Activated CD4-positive, alpha-beta T cell treated with anti-CD3 and anti-CD28 coated beads, Interleukin-2, amount 10 ng/mL, durations not matched to agents 7 days and 5 days (primary cell): ENCODE measurements at regions not wholly inside any gene's neighbourhood (a gene's known extent, or its start where the extent isn't known, plus 50 kb on each side); places are given as distances from the start of the nearest gene placed in this dataset.
"Not testable (repeated sequence)": the region's sequence is repeated elsewhere in the genome, so short reads cannot be mapped to it uniquely, and the experiment has no call there.

Experiments used
- CTCF ChIA-PET: fragments of 350-600 bp; sonication (Branson Sonifier 250); formaldehyde crosslinking; loops from one replicate; lab custom pipeline; 2021; ENCODE audit warnings: antibody characterized with exemption; lab: Charles Lee
- POLR2A ChIA-PET: fragments of 350-600 bp; sonication (Branson Sonifier 250); formaldehyde crosslinking; loops from one replicate; lab custom pipeline; 2021; ENCODE audit warnings: antibody characterized with exemption; lab: Charles Lee
- DNase-seq: peaks from one replicate; pipeline ENCODE4 v3.0.0-alpha.2; 2020
- H3K27ac Mint-ChIP-seq: one replicate; pipeline ENCODE4 v1.8.0; 2021; ENCODE audit warnings: mild to moderate bottlenecking, moderate library complexity, mixed read lengths
- H3K27me3 Mint-ChIP-seq: one replicate; pipeline ENCODE4 v1.8.0; 2021; ENCODE audit warnings: mixed read lengths
- H3K36me3 Mint-ChIP-seq: one replicate; pipeline ENCODE4 v1.8.0; 2021; ENCODE audit warnings: low read depth, mixed read lengths
- H3K4me1 Mint-ChIP-seq: one replicate; pipeline ENCODE4 v1.8.0; 2021; ENCODE audit warnings: mixed read lengths
- H3K4me3 Mint-ChIP-seq: one replicate; pipeline ENCODE4 v1.8.0; 2021; ENCODE audit warnings: mild to moderate bottlenecking, moderate library complexity, mixed read lengths
- H3K9me3 Mint-ChIP-seq: one replicate; pipeline ENCODE4 v1.8.0; 2021; ENCODE audit warnings: mixed read lengths

DNA sequence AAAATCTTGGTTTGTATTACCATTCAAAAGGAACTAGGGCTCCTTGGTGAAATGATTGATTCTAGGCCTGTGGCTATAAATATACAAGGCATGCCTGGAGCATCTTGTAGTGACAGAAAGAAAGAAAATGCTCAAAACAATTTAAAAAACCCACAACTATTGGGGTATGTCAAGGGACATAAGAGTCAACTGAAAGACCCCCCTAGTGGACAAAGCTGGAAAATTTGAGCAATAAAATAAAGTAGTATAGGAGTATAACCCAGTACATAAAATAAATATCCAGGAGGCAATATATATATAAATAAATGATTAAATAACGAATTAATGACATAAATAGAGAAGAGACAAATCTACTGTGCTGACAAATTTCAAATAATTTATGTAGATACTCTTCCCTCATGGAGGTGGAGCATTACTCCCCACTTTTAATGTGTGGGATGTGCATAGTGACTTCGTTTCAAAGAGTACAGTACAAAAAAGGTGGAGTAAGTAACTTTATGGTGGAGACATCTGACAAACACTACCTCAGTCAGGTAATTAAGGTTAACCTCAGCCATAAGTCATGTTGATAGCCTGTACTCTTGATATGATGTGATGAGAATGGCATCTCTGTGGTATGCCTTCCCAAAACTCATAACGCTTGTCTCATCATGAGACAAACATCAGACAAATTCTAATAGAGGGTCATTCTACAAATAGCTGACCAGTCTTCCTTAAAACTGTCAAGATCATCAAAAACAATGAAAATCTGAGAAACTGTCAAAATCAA is 185.0 kb upstream of the GLRA2 start:
- H3K9me3 Mint-ChIP-seq: no peaks in the 10 kb centered on the region
- no peak for DNase-seq
- H3K36me3 Mint-ChIP-seq: no peaks in the 10 kb centered on the region
- H3K27me3 Mint-ChIP-seq: no peaks in the 10 kb centered on the region
- H3K4me1 Mint-ChIP-seq: no peaks in the 10 kb centered on the region
- ChIA-PET POLR2A (no interaction called here), CTCF (no interaction called here)
- H3K4me3 Mint-ChIP-seq: no peak overlapping the region
- no peak overlapping the region for H3K27ac Mint-ChIP-seq

DNA sequence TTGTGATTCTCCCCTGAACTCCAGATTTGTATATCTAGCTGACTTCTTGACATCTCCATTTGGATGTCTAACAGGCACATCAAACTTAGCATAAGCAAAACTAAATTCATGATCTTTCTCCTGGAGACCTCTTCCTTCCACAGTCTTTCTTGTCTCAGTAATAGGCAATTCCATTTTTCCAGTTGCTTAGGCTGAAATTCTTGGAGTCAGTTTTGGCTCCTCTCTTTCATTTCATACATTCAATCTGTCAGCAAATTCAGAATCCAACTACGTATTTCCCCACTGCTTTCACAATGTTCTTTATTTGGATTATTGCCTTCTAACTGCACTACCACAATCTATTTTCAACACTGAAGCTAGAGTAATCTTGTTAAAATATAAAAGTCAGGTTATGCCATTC is 219.9 kb upstream of the GLRA2 start:
- H3K27me3 Mint-ChIP-seq: no peaks in the 10 kb centered on the region
- H3K36me3 Mint-ChIP-seq: no peaks in the 10 kb centered on the region
- no peaks in the 10 kb centered on the region for H3K9me3 Mint-ChIP-seq
- no peaks in the 10 kb centered on the region for H3K4me1 Mint-ChIP-seq
- CTCF ChIA-PET: no interaction called here
- H3K4me3 Mint-ChIP-seq: no peak overlapping the region
- H3K27ac Mint-ChIP-seq: no peak overlapping the region
- POLR2A ChIA-PET: no interaction called here
- DNase-seq: no peak

DNA sequence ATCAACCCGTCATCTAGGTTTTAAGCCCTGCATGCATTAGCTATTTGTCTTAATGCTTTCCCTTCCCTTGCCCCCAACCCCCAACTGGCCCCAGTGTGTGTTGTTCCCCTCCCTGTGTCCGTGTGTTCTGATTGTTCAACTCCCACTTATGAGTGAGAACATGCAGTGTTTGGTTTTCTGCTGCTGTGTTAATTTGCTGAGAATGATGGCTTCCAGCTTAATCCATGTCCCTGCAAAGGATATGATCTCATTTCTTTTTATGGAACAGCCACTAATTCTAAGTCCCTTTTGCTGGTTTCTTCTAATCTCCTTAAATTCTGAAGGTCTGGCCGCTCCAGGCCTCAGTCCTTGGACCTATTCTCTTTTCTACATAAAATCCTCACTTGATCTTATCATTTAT is 220.4 kb upstream of the GLRA2 start:
- H3K4me1 Mint-ChIP-seq, CTCF ChIA-PET, H3K27ac Mint-ChIP-seq, H3K36me3 Mint-ChIP-seq, POLR2A ChIA-PET, H3K4me3 Mint-ChIP-seq, DNase-seq, H3K27me3 Mint-ChIP-seq, H3K9me3 Mint-ChIP-seq: not testable (repeated sequence)

- no peaks in the 10 kb centered on the region for H3K36me3 Mint-ChIP-seq
- H3K27me3 Mint-ChIP-seq: no peaks in the 10 kb centered on the region
- no peaks in the 10 kb centered on the region for H3K9me3 Mint-ChIP-seq
- no peak for DNase-seq
- no peak overlapping the region for H3K27ac Mint-ChIP-seq
- ChIA-PET CTCF (interaction anchor here (1.2 kb wide), 1 partner anchor 1638 kb away, joined by 3 read pairs; no protein-coding TSS in a partner anchor), POLR2A (no interaction called here)
- no peaks in the 10 kb centered on the region for H3K4me1 Mint-ChIP-seq
- no peak overlapping the region for H3K4me3 Mint-ChIP-seq
These were observed 225.4 kb upstream of the GLRA2 start for GRCh38 chrX:14303891-14304290.

DNA sequence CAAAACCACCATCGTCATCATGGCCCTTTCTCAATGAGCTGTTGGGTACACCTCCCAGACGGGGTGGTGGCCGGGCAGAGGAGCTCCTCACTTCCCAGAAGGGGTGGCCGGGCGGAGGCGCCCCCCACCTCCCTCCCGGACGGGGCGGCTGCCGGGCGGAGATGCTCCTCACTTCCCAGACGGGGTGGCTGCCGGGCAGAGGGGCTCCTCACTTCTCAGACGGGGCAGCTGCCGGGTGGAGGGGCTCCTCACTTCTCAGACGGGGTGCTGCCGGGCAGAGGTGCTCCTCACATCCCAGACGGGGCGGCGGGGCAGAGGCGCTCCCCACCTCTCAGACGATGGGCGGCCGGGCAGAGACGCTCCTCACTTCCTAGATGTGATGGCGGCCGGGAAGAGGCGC is 226.8 kb upstream of the GLRA2 start:
- H3K4me3 Mint-ChIP-seq, H3K27ac Mint-ChIP-seq, H3K9me3 Mint-ChIP-seq, POLR2A ChIA-PET, CTCF ChIA-PET, DNase-seq, H3K4me1 Mint-ChIP-seq, H3K36me3 Mint-ChIP-seq, H3K27me3 Mint-ChIP-seq: not testable (repeated sequence)

DNA sequence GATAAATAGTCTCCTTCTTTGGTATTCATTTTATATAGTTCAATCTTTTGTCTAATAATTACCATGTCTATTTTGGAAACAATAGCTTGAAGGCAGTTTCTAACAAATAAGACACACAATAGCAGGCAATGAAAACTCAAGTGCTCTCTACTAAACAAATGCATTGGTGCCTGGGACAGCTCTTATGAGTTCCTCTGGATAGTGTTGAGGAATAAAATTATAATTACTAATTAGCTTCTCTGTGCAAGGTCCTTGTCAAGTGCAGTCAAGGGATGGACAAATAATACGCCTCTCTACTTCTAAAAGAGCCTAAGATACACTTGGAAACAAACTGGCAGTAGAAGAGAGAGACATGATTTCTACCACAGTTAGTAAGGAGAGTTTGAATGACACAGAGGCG is 229.0 kb upstream of the GLRA2 start:
- Mint-ChIP-seq H3K9me3 (no peaks in the 10 kb centered on the region), H3K36me3 (no peaks in the 10 kb centered on the region), H3K27ac (no peak overlapping the region), H3K27me3 (no peaks in the 10 kb centered on the region), H3K4me3 (no peak overlapping the region), H3K4me1 (no peaks in the 10 kb centered on the region)
- POLR2A ChIA-PET: no interaction called here
- CTCF ChIA-PET: no interaction called here
- DNase-seq: no peak

GRCh38 chrX:14295426-14295825 is 233.9 kb upstream of the GLRA2 start:
- H3K36me3 Mint-ChIP-seq: no peaks in the 10 kb centered on the region
- H3K4me3 Mint-ChIP-seq: no peak overlapping the region
- H3K4me1 Mint-ChIP-seq: no peaks in the 10 kb centered on the region
- no peak overlapping the region for H3K27ac Mint-ChIP-seq
- H3K27me3 Mint-ChIP-seq: no peaks in the 10 kb centered on the region
- ChIA-PET POLR2A (no interaction called here), CTCF (no interaction called here)
- H3K9me3 Mint-ChIP-seq: no peaks in the 10 kb centered on the region
- DNase-seq: no peak

DNA sequence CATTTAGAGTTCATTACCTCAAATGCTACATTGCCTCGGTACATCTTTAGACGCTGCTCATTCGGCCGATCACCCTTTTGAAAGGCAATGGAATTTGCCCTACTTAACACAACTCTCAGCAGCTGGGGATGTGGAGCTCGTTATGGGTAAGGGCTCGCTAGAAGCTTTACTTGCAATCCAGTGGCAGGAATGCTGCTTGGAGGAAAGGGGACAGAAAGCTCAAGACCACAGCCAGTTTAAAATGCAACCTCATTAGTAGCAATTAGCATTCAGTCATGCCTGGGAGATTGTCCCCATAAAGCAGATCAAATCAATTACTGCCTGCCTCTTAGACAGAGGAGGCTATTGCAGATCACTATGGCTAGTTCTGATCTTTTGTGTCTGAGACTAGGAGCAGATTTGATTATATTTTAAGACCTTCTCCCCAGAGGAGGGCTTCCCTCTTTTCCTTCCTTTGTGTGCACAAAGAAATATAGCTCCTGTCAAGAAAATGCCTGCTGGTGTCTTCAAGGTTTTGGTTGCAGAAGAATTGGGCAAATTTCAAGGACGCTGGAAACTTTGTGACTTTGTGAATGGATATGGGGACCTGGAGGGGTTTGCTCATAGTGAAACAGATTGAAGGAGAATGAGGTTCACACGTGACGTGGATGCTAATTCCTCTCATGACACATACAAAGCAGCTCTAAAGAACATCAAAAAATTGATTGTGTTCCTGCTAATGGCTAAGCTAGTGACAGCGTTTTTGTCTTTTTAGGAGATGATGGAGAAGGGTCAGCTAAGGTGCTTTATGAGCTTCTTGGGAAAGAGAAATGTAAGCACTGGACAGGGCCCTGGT is 237.5 kb upstream of the GLRA2 start:
- Mint-ChIP-seq H3K9me3 (no peaks in the 10 kb centered on the region), H3K4me3 (no peak overlapping the region), H3K4me1 (no peaks in the 10 kb centered on the region), H3K27ac (no peak overlapping the region), H3K36me3 (no peaks in the 10 kb centered on the region), H3K27me3 (no peaks in the 10 kb centered on the region)
- CTCF ChIA-PET: no interaction called here
- POLR2A ChIA-PET: no interaction called here
- DNase-seq: no peak

GRCh38 chrX:14290335-14290734 is 239.0 kb upstream of the GLRA2 start:
- POLR2A ChIA-PET: no interaction called here
- no peaks in the 10 kb centered on the region for H3K36me3 Mint-ChIP-seq

GRCh38 chrX:14274691-14275090 is 245.0 kb upstream of the GEMIN8 start:
- Mint-ChIP-seq H3K36me3 (no peaks in the 10 kb centered on the region), H3K4me1 (no peaks in the 10 kb centered on the region), H3K27ac (no peak overlapping the region), H3K9me3 (no peaks in the 10 kb centered on the region), H3K4me3 (no peak overlapping the region), H3K27me3 (no peaks in the 10 kb centered on the region)
- ChIA-PET POLR2A (no interaction called here), CTCF (no interaction called here)
- no peak for DNase-seq

More at GRCh38 chrX:14290335-14290734, 239.0 kb upstream of the GLRA2 start:
- Mint-ChIP-seq H3K9me3 (no peaks in the 10 kb centered on the region), H3K27ac (no peak overlapping the region), H3K27me3 (no peaks in the 10 kb centered on the region), H3K4me1 (no peaks in the 10 kb centered on the region), H3K4me3 (no peak overlapping the region)
- DNase-seq: no peak
- CTCF ChIA-PET: no interaction called here

DNA sequence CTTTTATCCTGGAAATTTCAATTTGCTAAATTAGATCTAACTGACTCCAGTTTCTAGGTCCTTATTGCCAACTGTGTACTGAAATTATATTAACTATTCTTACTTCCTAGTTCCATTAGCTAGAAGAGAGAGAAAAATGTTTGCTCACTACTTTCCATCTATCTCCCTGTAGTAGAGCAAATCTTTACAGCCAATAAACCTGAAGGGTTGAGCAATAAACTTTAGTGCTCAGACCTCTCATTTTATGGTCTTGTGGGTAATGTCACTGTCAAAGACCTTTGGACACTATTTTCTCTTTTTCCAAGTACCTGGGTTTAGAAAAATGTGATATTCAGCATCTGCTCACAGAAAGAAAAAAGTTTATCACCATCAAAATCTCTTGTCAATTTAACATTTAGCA is 237.5 kb upstream of the GEMIN8 start:
- Mint-ChIP-seq H3K4me1 (no peaks in the 10 kb centered on the region), H3K9me3 (peaks cover 3% of the 10 kb centered on the region), H3K4me3 (no peak overlapping the region), H3K27ac (no peak overlapping the region), H3K36me3 (no peaks in the 10 kb centered on the region), H3K27me3 (no peaks in the 10 kb centered on the region)
- POLR2A ChIA-PET: no interaction called here
- CTCF ChIA-PET: no interaction called here
- no peak for DNase-seq

GRCh38 chrX:14266705-14267104 is 237.0 kb upstream of the GEMIN8 start:
- H3K27ac Mint-ChIP-seq: no peak overlapping the region
- no peak overlapping the region for H3K4me3 Mint-ChIP-seq
- no peak for DNase-seq
- H3K9me3 Mint-ChIP-seq: peaks cover 3% of the 10 kb centered on the region
- H3K36me3 Mint-ChIP-seq: no peaks in the 10 kb centered on the region
- CTCF ChIA-PET: no interaction called here
- H3K27me3 Mint-ChIP-seq: no peaks in the 10 kb centered on the region
- no peaks in the 10 kb centered on the region for H3K4me1 Mint-ChIP-seq
- POLR2A ChIA-PET: no interaction called here

DNA sequence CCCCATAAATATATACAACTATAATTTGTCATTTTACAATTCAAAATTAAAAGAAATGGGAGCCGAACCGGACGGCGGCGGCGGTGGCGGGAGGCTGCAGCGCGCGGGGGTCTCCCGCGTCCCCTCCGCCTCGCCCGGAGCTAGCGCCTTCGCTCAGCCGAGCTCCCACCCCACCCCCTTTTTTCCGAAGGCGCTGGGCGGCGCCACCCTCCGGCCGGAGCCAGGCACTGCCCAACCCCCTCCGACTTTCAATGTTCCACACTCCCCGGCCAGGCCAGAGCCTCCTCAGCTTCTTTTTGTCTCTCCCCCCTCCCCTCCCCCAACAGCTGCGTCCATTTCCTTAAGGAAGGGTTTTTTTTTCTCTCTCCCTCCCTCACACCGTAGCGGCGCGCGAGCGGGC is 214.1 kb upstream of the GEMIN8 start:
- no peak for DNase-seq
- ChIA-PET POLR2A (no interaction called here), CTCF (no interaction called here)
- Mint-ChIP-seq H3K4me3 (no peak overlapping the region), H3K27ac (no peak overlapping the region), H3K27me3 (no peaks in the 10 kb centered on the region), H3K4me1 (no peaks in the 10 kb centered on the region), H3K36me3 (no peaks in the 10 kb centered on the region), H3K9me3 (no peaks in the 10 kb centered on the region)
